ENCODE measurements at regions not wholly inside any gene's neighbourhood (a gene's known extent, or its start where the extent isn't known, plus 50 kb on each side); places are given as distances from the start of the nearest gene placed in this dataset.

DNA sequence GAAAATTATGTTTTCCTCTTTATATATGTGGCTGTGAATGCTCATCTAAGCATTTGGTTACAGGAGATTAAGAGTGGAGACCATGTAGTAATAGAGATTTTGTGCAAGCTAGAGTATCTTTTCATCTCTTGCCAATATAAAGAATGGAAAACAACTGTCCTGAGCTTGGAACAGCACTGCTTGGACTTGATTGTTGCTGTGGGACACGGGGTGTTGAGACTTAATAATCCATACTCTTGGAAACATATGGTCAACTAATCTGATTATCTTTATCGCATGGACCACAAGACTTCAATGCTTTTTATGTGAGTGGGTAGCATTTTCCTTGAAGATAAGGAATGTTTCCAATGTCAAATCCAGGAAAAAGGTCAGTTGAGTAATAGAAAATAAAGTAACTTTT lies 806.3 kb downstream of the DIPK2A start:
- no peak overlapping the region for H3K4me3 ChIP-seq (ENCODE audit: low read depth, low read length, poor library complexity, severe bottlenecking)
- TF ChIP-seq, protein P1, sequence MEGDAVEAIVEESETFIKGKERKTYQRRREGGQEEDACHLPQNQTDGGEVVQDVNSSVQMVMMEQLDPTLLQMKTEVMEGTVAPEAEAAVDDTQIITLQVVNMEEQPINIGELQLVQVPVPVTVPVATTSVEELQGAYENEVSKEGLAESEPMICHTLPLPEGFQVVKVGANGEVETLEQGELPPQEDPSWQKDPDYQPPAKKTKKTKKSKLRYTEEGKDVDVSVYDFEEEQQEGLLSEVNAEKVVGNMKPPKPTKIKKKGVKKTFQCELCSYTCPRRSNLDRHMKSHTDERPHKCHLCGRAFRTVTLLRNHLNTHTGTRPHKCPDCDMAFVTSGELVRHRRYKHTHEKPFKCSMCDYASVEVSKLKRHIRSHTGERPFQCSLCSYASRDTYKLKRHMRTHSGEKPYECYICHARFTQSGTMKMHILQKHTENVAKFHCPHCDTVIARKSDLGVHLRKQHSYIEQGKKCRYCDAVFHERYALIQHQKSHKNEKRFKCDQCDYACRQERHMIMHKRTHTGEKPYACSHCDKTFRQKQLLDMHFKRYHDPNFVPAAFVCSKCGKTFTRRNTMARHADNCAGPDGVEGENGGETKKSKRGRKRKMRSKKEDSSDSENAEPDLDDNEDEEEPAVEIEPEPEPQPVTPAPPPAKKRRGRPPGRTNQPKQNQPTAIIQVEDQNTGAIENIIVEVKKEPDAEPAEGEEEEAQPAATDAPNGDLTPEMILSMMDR (conservative IDR thresholded peaks at IDR 0.05; ENCODE audit: low read depth, low read length) = no peak
- TF ChIP-seq EZH2 (IDR thresholded peaks at IDR 0.05; ENCODE audit: borderline replicate concordance, low read depth, low read length, poor library complexity, severe bottlenecking) = no peak
- POLR2A ChIA-PET (ENCODE audit: low non-redundant PET) = no interaction called here
- no peaks in the 10 kb centered on the region for H3K4me1 ChIP-seq (ENCODE audit: insufficient read depth, low read length, poor library complexity, severe bottlenecking)
- no peaks in the 10 kb centered on the region for H3K9me3 ChIP-seq (ENCODE audit: low read depth, low read length, poor library complexity, severe bottlenecking)
- DNase-seq (ENCODE audit: low spot score) = no peak
- no peaks in the 10 kb centered on the region for H3K27me3 ChIP-seq (replicated peaks; ENCODE audit: insufficient read depth, low read depth, low read length, poor library complexity)
- H3K36me3 ChIP-seq (ENCODE audit: insufficient read depth, low read length, poor library complexity, severe bottlenecking) = no peaks in the 10 kb centered on the region
- no TSS peak for BruUV-seq (replicated peaks)
- CTCF ChIA-PET = no interaction called here
- intact Hi-C loops (cut with micrococcal nuclease; ENCODE audit: unreplicated experiment) = loop anchor here (10.0 kb wide), 1 partner anchor 283 kb away; no protein-coding TSS in a partner anchor
- no peak overlapping the region for H3K27ac ChIP-seq (ENCODE audit: low read depth, low read length, poor library complexity, severe bottlenecking)

DNA sequence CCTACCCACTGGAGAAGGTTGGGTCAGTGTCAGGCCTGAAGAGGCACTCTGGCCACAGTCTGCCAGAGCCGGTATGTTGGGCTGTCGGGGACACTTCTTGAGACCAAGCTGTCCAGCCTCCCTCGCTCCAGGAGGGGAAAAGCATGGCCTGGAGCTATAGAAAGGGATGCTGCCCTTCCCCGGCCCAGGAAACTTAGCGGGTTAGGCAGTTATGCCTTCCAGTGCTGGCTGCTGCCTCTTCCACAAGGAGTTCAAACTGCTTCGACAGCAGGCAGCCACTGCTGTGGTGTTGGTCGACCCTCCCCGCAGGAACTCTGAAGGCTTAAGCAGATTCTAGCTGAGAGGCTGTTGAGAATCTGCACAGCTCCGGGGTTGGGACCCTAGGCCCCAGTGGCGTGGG lies 819.4 kb downstream of the DIPK2A start:
- ChIA-PET CTCF (no interaction called here), POLR2A (ENCODE audit: low non-redundant PET) (no interaction called here)
- TF ChIP-seq EZH2 (IDR thresholded peaks at IDR 0.05; ENCODE audit: borderline replicate concordance, low read depth, low read length, poor library complexity, severe bottlenecking) = no peak
- TF ChIP-seq, protein P1 (conservative IDR thresholded peaks at IDR 0.05; ENCODE audit: low read depth, low read length) = no peak
- no peak overlapping the region for H3K27ac ChIP-seq (ENCODE audit: low read depth, low read length, poor library complexity, severe bottlenecking)
- DNase-seq (ENCODE audit: low spot score) = no peak
- peaks cover 3% of the 10 kb centered on the region for H3K9me3 ChIP-seq (ENCODE audit: low read depth, low read length, poor library complexity, severe bottlenecking)
- no TSS peak for BruUV-seq (replicated peaks)
- no peak overlapping the region for H3K4me3 ChIP-seq (ENCODE audit: low read depth, low read length, poor library complexity, severe bottlenecking)
- no peaks in the 10 kb centered on the region for H3K27me3 ChIP-seq (replicated peaks; ENCODE audit: insufficient read depth, low read depth, low read length, poor library complexity)
- no peaks in the 10 kb centered on the region for H3K36me3 ChIP-seq (ENCODE audit: insufficient read depth, low read length, poor library complexity, severe bottlenecking)
- intact Hi-C loops (cut with micrococcal nuclease; ENCODE audit: unreplicated experiment) = no loop called here
- no peaks in the 10 kb centered on the region for H3K4me1 ChIP-seq (ENCODE audit: insufficient read depth, low read length, poor library complexity, severe bottlenecking)

DNA sequence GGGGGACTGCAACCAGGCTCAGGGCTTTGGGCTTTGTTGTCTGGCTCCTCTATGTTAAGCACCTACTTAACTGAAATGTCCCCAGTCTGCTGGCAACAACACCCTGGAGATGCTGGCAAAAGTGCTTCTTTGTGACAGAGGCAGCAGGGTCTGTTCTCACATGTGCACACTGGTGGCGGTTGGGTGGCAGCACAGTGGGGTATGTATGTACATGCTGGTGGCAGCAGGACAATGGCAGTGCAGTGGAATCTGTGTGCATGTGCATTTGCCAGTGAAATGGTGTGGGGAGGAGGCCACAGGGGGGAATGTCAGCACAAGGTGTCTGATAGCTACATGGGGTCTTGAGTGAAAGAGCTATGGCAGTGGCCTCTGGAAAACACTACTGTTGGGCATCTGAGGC lies 830.3 kb downstream of the DIPK2A start:
- intact Hi-C loops (cut with micrococcal nuclease; ENCODE audit: unreplicated experiment) = no loop called here
- no TSS peak for BruUV-seq (replicated peaks)
- POLR2A ChIA-PET (ENCODE audit: low non-redundant PET) = no interaction called here

More for the DNA sequence above, 830.3 kb downstream of the DIPK2A start:
- H3K4me3 ChIP-seq (ENCODE audit: low read depth, low read length, poor library complexity, severe bottlenecking) = no peak overlapping the region
- no peak for DNase-seq (ENCODE audit: low spot score)
- H3K36me3 ChIP-seq (ENCODE audit: insufficient read depth, low read length, poor library complexity, severe bottlenecking) = no peaks in the 10 kb centered on the region
- CTCF ChIA-PET = no interaction called here
- H3K27me3 ChIP-seq (replicated peaks; ENCODE audit: insufficient read depth, low read depth, low read length, poor library complexity) = no peaks in the 10 kb centered on the region
- H3K9me3 ChIP-seq (ENCODE audit: low read depth, low read length, poor library complexity, severe bottlenecking) = no peaks in the 10 kb centered on the region
- no peak overlapping the region for H3K27ac ChIP-seq (ENCODE audit: low read depth, low read length, poor library complexity, severe bottlenecking)
- TF ChIP-seq, protein P1 (conservative IDR thresholded peaks at IDR 0.05; ENCODE audit: low read depth, low read length) = no peak
- TF ChIP-seq EZH2 (IDR thresholded peaks at IDR 0.05; ENCODE audit: borderline replicate concordance, low read depth, low read length, poor library complexity, severe bottlenecking) = no peak
- no peaks in the 10 kb centered on the region for H3K4me1 ChIP-seq (ENCODE audit: insufficient read depth, low read length, poor library complexity, severe bottlenecking)

All from A673 (cell line).